IMR-90 (cell line): ENCODE measurements at regions not wholly inside any gene's neighbourhood (a gene's known extent, or its start where the extent isn't known, plus 50 kb on each side); places are given as distances from the start of the nearest gene placed in this dataset.

ENCODE experiments used
- ATAC-seq: fragments of 200-7000 bp; cut with Tn5 transposase; 2 replicates; pipeline ENCODE4 v1.9.1; 2020; ENCODE audit warnings: low read depth, mild to moderate bottlenecking, moderate library complexity
- BruUV-seq: library from RNA; stranded (reverse); fragments of 400-500 nt; replicated peaks from 2 replicates; lab custom pipeline; 2021; lab: Mats Ljungman, UMichigan
- CTCF ChIA-PET: fragments of 300-600 bp; formaldehyde crosslinking; extraction: SDS; loops from one replicate; lab custom pipeline; 2021; ENCODE audit warnings: antibody characterized with exemption; lab: Yijun Ruan, JAX
- POLR2A ChIA-PET: fragments of 300-600 bp; sonication (Branson Sonifier 250); formaldehyde crosslinking; loops from one replicate; lab custom pipeline; 2022; ENCODE audit warnings: antibody characterized with exemption; ENCODE audit not compliant: unreplicated experiment; lab: Charles Lee
- DNase-seq: peaks from one replicate; pipeline ENCODE4 v3.0.0; 2013
- H2AFZ ChIP-seq: replicated peaks from 2 replicates; pipeline ENCODE3; 2013; ENCODE audit warnings: low read length, mild to moderate bottlenecking; ENCODE audit not compliant: poor library complexity
- H2AK5ac ChIP-seq: 2 replicates; pipeline ENCODE4 v1.6.1; 2013; ENCODE audit warnings: low read depth, low read length, inconsistent platforms
- H2AK9ac ChIP-seq: replicated peaks from 2 replicates; pipeline ENCODE3; 2013; ENCODE audit warnings: mild to moderate bottlenecking, low read depth, low read length, moderate library complexity; ENCODE audit not compliant: poor library complexity
- H2BK120ac ChIP-seq: 2 replicates; pipeline ENCODE4 v1.6.1; 2013; ENCODE audit warnings: low read depth, low read length, inconsistent platforms
- H2BK15ac ChIP-seq: 3 replicates; pipeline ENCODE4 v1.6.1; 2013; ENCODE audit warnings: low read depth, low read length, inconsistent platforms
- H2BK20ac ChIP-seq: 2 replicates; pipeline ENCODE4 v1.6.1; 2013; ENCODE audit warnings: low read depth, mild to moderate bottlenecking, inconsistent platforms, low read length, moderate library complexity
- H2BK5ac ChIP-seq: 2 replicates; pipeline ENCODE4 v1.6.1; 2013; ENCODE audit warnings: mild to moderate bottlenecking, low read depth, low read length, inconsistent platforms; ENCODE audit not compliant: poor library complexity, severe bottlenecking
- H3K14ac ChIP-seq: replicated peaks from 2 replicates; pipeline ENCODE4 v1.6.1; 2013; ENCODE audit warnings: low read depth, low read length, inconsistent platforms
- H3K18ac ChIP-seq: 2 replicates; pipeline ENCODE4 v1.6.1; 2013; ENCODE audit warnings: low read depth, low read length, control low read depth
- H3K23ac ChIP-seq: 2 replicates; pipeline ENCODE4 v1.6.1; 2013; ENCODE audit warnings: low read depth, low read length, inconsistent platforms
- H3K27ac ChIP-seq: 2 replicates; pipeline ENCODE4 v1.5.1; 2013; ENCODE audit warnings: mild to moderate bottlenecking, control low read depth, low read length; ENCODE audit not compliant: insufficient read depth
- H3K27me3 ChIP-seq: 2 replicates; pipeline ENCODE4 v1.6.1; 2013; ENCODE audit warnings: low read length; ENCODE audit not compliant: control insufficient read depth, insufficient read depth
- H3K36me3 ChIP-seq: 2 replicates; pipeline ENCODE4 v1.6.1; 2013; ENCODE audit warnings: low read length, mixed read lengths; ENCODE audit not compliant: control insufficient read depth, insufficient read depth
- H3K4ac ChIP-seq: 2 replicates; pipeline ENCODE4 v1.6.1; 2013; ENCODE audit warnings: low read depth, low read length, inconsistent platforms
- H3K4me1 ChIP-seq: 2 replicates; pipeline ENCODE4 v1.6.1; 2013; ENCODE audit warnings: low read length, mixed read lengths; ENCODE audit not compliant: control insufficient read depth, insufficient read depth
- H3K4me2 ChIP-seq: 2 replicates; pipeline ENCODE4 v1.6.1; 2013; ENCODE audit warnings: low read depth, mild to moderate bottlenecking, control low read depth, low read length, moderate library complexity
- H3K4me3 ChIP-seq: 2 replicates; pipeline ENCODE4 v1.5.1; 2013; ENCODE audit warnings: low read depth, mild to moderate bottlenecking, control low read depth, low read length, moderate library complexity; ENCODE audit not compliant: insufficient read depth
- H3K56ac ChIP-seq: 2 replicates; pipeline ENCODE4 v1.6.1; 2013; ENCODE audit warnings: low read length, inconsistent platforms; ENCODE audit not compliant: insufficient read depth; ENCODE audit errors: extremely low read depth
- H3K79me1 ChIP-seq, 2 experiments: 2 replicates each; pipeline ENCODE4 v1.6.1; 2013; ENCODE audit warnings: low read length in 2 of 2, inconsistent platforms in 1 of 2, low read depth in 1 of 2
- H3K9ac ChIP-seq: 2 replicates; pipeline ENCODE4 v1.6.1; 2013; ENCODE audit warnings: low read depth, low read length, control low read depth
- H3K9me1 ChIP-seq: 2 replicates; pipeline ENCODE4 v1.6.1; 2013; ENCODE audit warnings: low read length, inconsistent platforms; ENCODE audit not compliant: insufficient read depth
- H3K9me3 ChIP-seq: 2 replicates; pipeline ENCODE4 v1.6.1; 2013; ENCODE audit warnings: low read length; ENCODE audit not compliant: control insufficient read depth, insufficient read depth
- H4K20me1 ChIP-seq: 2 replicates; pipeline ENCODE4 v1.6.1; 2013; ENCODE audit warnings: low read length, inconsistent platforms; ENCODE audit not compliant: insufficient read depth
- H4K5ac ChIP-seq: 2 replicates; pipeline ENCODE4 v1.6.1; 2013; ENCODE audit warnings: mild to moderate bottlenecking, low read depth, low read length, control low read depth
- H4K8ac ChIP-seq, 2 experiments: 2 replicates each; pipeline ENCODE4 v1.6.1; 2013; ENCODE audit warnings: low read depth in 2 of 2, low read length in 2 of 2, control low read depth in 1 of 2, inconsistent platforms in 1 of 2
- H4K91ac ChIP-seq: 2 replicates; pipeline ENCODE4 v1.6.1; 2013; ENCODE audit warnings: low read depth, low read length, inconsistent platforms; ENCODE audit not compliant: insufficient read depth
- CEBPB ChIP-seq: IDR thresholded peaks from 2 replicates; pipeline ENCODE4 v1.6.1; 2012; ENCODE audit warnings: low read depth, low read length, improper control_type of control experiment
- CHD1 ChIP-seq: IDR thresholded peaks from 2 replicates; pipeline ENCODE4 v1.6.1; 2012; ENCODE audit warnings: low read depth, low read length, improper control_type of control experiment
- FOS ChIP-seq: fragments of 150-350 bp; IDR thresholded peaks from 2 replicates; pipeline ENCODE4 v1.6.1; 2016; ENCODE audit warnings: low read depth, low read length
- RFX5 ChIP-seq: IDR thresholded peaks from 2 replicates; pipeline ENCODE4 v1.8.0; 2012; ENCODE audit warnings: low read depth, mild to moderate bottlenecking, low read length, moderate library complexity
- WGBS, 2 experiments: methylation state at CpG; one replicate each; pipeline versions ENCODE4 v1.1.5 to v1.1.7; 2013; ENCODE audit warnings: missing lambda C conversion rate in 2 of 2; ENCODE audit not compliant: insufficient read length in 1 of 2; ENCODE audit errors: extremely low coverage in 2 of 2; 5-methylcytosine and 5-hydroxymethylcytosine counted together
- dilution Hi-C: fragments of 300-500 bp; cut with HindIII; formaldehyde crosslinking; loops from one replicate; pipeline ENCODE4 v1.14.3; 2018; ENCODE audit warnings: low sequenced_read_pairs; ENCODE audit not compliant: unreplicated experiment
- in situ Hi-C: fragments of 300-500 bp; cut with MboI; formaldehyde crosslinking; loops from 3 replicates; pipeline ENCODE4 v1.14.3; 2019; ENCODE audit warnings: low sequenced_read_pairs, inconsistent platforms, mixed read lengths
- intact Hi-C: fragments of 100-400 bp; cut with micrococcal nuclease; formaldehyde crosslinking; loops from 2 replicates; pipeline ENCODE4 v1.10.0; 2022
- TF ChIP-seq, protein P1 (sequence below): fragments of 150-350 bp; IDR thresholded peaks from 2 replicates; pipeline ENCODE4 v1.6.1; 2017; ENCODE audit warnings: mild to moderate bottlenecking, antibody characterized with exemption, low read length, low read depth
- TF ChIP-seq, protein P2 (sequence below): fragments of 150-350 bp; IDR thresholded peaks from 2 replicates; pipeline ENCODE4 v1.6.1; 2016; ENCODE audit warnings: low read depth, mild to moderate bottlenecking, low read length, moderate library complexity, borderline replicate concordance

DNA sequence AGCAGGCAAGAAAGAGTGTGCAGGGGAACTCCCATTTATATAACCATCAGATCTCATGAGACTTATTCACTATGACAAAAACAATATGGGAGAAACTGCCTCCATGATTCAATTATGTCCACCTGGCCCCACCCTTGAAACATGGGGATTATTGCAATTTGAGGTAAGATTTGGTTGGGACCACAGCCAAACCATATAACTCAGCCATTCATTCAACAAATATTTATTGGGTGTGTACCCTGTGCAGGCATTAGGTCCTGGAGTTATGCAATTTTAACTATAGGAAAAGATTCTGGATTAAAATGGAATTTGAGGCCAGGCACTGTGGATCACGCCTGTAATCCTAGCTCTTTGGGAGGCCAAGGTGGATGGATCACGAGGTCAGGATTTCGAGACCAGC is 124.2 kb upstream of the GAS1 start:
- dilution Hi-C loops (no loop called here), intact Hi-C loops (no loop called here), in situ Hi-C loops (no loop called here)
- H2AFZ ChIP-seq = no peak overlapping the region
- no peaks in the 10 kb centered on the region for H3K9me3 ChIP-seq
- no peak overlapping the region for H3K4me2 ChIP-seq
- CTCF ChIA-PET = no interaction called here
- no peak overlapping the region for H3K18ac ChIP-seq
- no peak overlapping the region for H2BK15ac ChIP-seq
- H3K79me1 ChIP-seq = no peaks in the 10 kb centered on the region
- H3K27me3 ChIP-seq = no peaks in the 10 kb centered on the region
- H3K14ac ChIP-seq = no peak overlapping the region
- BruUV-seq = no TSS peak
- no peak overlapping the region for H2BK120ac ChIP-seq
- no peak overlapping the region for H4K8ac ChIP-seq
- no peak overlapping the region for H2BK20ac ChIP-seq
- H3K9ac ChIP-seq = no peak overlapping the region
- no peak for ATAC-seq
- H3K56ac ChIP-seq = no peak overlapping the region
- H2AK5ac ChIP-seq = no peak overlapping the region
- peaks cover 5% of the 10 kb centered on the region; the same call in 1 of the 2 replicates for H3K4me1 ChIP-seq
- no peak overlapping the region for H3K23ac ChIP-seq
- WGBS, 2 experiments = 100% methylated on average over 3 of the region's 3 CpGs; no CpG with 5 or more reads in 1 of the 2 experiments
- no peak overlapping the region for H2AK9ac ChIP-seq
- H4K5ac ChIP-seq = no peak overlapping the region
- no peak overlapping the region for H4K91ac ChIP-seq
- H2BK5ac ChIP-seq = no peak overlapping the region
- no peak overlapping the region for H3K27ac ChIP-seq
- POLR2A ChIA-PET = no interaction called here
- no peaks in the 10 kb centered on the region for H4K20me1 ChIP-seq
- no peak overlapping the region for H3K4me3 ChIP-seq
- TF ChIP-seq CHD1 = no peak
- TF ChIP-seq, protein P1, sequence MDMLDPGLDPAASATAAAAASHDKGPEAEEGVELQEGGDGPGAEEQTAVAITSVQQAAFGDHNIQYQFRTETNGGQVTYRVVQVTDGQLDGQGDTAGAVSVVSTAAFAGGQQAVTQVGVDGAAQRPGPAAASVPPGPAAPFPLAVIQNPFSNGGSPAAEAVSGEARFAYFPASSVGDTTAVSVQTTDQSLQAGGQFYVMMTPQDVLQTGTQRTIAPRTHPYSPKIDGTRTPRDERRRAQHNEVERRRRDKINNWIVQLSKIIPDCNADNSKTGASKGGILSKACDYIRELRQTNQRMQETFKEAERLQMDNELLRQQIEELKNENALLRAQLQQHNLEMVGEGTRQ = no peak
- TF ChIP-seq CEBPB = no peak
- TF ChIP-seq, protein P2, sequence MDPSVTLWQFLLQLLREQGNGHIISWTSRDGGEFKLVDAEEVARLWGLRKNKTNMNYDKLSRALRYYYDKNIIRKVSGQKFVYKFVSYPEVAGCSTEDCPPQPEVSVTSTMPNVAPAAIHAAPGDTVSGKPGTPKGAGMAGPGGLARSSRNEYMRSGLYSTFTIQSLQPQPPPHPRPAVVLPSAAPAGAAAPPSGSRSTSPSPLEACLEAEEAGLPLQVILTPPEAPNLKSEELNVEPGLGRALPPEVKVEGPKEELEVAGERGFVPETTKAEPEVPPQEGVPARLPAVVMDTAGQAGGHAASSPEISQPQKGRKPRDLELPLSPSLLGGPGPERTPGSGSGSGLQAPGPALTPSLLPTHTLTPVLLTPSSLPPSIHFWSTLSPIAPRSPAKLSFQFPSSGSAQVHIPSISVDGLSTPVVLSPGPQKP = no peak
- no peak for TF ChIP-seq FOS
- no peak for TF ChIP-seq RFX5
- H3K36me3 ChIP-seq = no peaks in the 10 kb centered on the region
- no peak for DNase-seq
- H3K4ac ChIP-seq = no peak overlapping the region
- no peaks in the 10 kb centered on the region for H3K9me1 ChIP-seq
